Cardiac fibroblast (primary cell): ENCODE measurements at regions not wholly inside any gene's neighbourhood (a gene's known extent, or its start where the extent isn't known, plus 50 kb on each side); places are given as distances from the start of the nearest gene placed in this dataset.
A peak's percentile ranks its signal among the peaks of the same experiment; 100 is the strongest.
"Not testable (repeated sequence)": the region's sequence is repeated elsewhere in the genome, so short reads cannot be mapped to it uniquely, and the experiment has no call there.

ENCODE experiments used
- DNase-seq, 2 donors: peaks; one replicate each; pipeline versions ENCODE4 v3.0.0 to v3.0.0-alpha.2; 2010; ENCODE audit warnings: low read depth in 2 of 2
- H3K4me3 ChIP-seq, 2 donors: replicated peaks in 1 of 2; 1 replicate in 1 of 2; 2 replicates in 1 of 2; pipeline ENCODE4 v1.5.1; 2011; ENCODE audit warnings: low read depth in 2 of 2, low read length in 2 of 2, mild to moderate bottlenecking in 2 of 2, moderate library complexity in 1 of 2
- TF ChIP-seq, protein P1 (sequence below): IDR thresholded peaks from one replicate; pipeline ENCODE4 v1.5.1; 2011; ENCODE audit warnings: low read depth, mild to moderate bottlenecking, low read length, inconsistent platforms

DNA sequence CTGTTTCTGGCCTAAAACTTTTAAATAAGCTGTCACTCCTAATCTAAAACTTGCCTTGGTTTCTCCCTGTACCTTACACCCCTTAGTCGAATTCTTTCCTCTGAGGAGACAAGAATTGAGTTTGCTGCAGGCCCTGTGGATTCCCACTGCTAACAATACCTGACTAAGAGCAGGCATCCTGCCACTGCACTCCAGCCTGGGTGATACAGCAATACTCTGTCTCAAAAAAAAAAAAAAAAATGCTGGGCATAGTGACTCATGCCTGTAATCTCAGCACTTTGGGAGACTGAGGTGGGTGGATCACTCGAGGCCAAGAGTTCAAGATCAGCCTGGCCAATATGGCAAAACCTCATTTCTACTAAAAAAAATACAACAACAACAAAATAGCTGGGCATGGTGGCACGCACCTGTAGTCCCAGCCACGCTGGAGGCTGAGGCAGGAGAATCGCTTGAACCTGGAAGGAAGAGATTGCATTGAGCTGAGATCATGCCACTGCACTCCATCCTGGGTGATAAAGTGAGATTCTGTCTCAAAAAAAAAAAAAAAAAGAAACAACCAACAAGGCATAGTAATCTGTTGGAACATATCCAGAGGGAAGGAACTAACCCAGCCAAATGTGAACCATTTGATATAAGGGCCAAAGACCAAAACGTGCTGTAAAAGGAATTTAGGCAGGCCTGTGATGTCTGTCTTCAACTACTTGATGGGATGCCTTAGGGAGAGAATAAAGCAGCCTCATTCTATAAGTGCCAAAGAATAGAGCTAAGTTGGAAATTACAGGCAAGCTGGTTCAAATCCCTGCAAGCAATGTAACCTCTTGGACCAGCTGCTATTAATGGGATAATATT, 732.7 kb upstream of the AUTS2 start:
- TF ChIP-seq, protein P1, sequence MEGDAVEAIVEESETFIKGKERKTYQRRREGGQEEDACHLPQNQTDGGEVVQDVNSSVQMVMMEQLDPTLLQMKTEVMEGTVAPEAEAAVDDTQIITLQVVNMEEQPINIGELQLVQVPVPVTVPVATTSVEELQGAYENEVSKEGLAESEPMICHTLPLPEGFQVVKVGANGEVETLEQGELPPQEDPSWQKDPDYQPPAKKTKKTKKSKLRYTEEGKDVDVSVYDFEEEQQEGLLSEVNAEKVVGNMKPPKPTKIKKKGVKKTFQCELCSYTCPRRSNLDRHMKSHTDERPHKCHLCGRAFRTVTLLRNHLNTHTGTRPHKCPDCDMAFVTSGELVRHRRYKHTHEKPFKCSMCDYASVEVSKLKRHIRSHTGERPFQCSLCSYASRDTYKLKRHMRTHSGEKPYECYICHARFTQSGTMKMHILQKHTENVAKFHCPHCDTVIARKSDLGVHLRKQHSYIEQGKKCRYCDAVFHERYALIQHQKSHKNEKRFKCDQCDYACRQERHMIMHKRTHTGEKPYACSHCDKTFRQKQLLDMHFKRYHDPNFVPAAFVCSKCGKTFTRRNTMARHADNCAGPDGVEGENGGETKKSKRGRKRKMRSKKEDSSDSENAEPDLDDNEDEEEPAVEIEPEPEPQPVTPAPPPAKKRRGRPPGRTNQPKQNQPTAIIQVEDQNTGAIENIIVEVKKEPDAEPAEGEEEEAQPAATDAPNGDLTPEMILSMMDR: no peak
- H3K4me3 ChIP-seq: no peak overlapping the region
- peak in 1 of 2 donors; percentile 3 for DNase-seq

DNA sequence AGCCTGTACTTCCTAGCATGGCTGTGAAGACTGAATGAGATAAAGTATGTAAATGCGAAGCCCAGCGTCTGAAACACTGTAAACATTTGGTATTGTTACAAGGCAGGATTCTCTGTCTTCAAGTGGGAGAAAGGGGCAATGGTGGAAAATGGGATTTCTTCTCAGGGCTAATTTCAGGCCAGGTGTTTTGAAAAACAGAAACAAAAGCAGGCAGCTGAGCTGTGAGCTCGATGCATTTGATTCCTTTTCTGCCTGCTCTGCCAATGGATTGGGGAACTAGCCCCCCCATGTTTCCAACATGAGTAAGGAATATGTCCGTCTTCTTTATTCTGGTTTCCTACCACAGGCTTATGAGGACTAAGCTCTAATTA, 732.1 kb upstream of the AUTS2 start:
- DNase-seq: no peak
- no peak overlapping the region for H3K4me3 ChIP-seq
- TF ChIP-seq, protein P1: no peak

GRCh38 chr7:68866721-68867120, 731.6 kb upstream of the AUTS2 start:
- H3K4me3 ChIP-seq, DNase-seq: not testable (repeated sequence)

DNA sequence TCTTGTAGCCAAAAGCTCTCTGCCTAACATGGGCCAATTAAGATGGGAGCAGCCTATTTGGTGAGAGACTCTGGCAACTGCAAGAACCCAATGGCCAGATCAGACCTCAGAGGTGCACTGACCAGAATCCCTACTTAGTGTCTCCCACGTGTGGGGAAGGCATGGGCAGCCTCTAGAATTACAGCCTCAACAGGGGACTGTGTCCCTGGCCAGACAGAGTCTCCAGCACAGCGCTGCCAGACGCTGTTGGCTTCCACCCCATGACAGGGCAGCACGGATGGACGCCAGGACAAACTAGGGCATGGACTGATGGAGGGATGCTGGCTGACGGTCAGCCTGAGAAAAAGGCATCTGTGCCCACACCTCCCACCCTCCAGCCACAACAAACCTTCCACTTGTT, 729.3 kb upstream of the AUTS2 start:
- no peak overlapping the region for H3K4me3 ChIP-seq
- TF ChIP-seq, protein P1: no peak
- no peak for DNase-seq

DNA sequence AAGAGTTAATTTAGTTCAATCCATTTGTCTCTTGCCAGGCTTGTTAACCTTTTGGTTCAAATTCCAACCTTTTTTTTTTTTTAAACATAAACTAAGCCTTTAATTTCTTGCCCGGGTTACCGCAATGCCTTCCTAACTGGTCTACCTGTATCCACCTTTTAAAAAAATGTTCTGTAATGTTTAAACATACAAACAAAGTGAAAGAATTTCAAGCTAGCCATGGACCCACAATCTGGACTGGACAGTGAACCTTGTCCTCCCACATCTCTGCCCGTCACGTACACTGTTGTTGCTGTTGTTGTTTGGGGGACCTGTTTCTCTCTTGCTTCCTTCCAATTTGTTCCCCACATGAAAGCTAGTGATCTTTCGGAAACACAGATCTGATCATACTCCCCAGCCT, 724.7 kb upstream of the AUTS2 start:
- H3K4me3 ChIP-seq: no peak overlapping the region
- no peak for DNase-seq
- TF ChIP-seq, protein P1: no peak

- no peak for DNase-seq
- TF ChIP-seq, protein P1: no peak
- H3K4me3 ChIP-seq: no peak overlapping the region
These were observed 722.4 kb upstream of the AUTS2 start for GRCh38 chr7:68875857-68876256.

- H3K4me3 ChIP-seq: not testable (repeated sequence)
These were observed 711.2 kb upstream of the AUTS2 start for GRCh38 chr7:68887116-68887515.

GRCh38 chr7:68888971-68889385, 709.3 kb upstream of the AUTS2 start:
- TF ChIP-seq, protein P1: no peak
- DNase-seq: no peak
- no peak overlapping the region for H3K4me3 ChIP-seq

More at GRCh38 chr7:68887116-68887515, 711.2 kb upstream of the AUTS2 start:
- DNase-seq: not testable (repeated sequence)
